ENCODE measurements at regions not wholly inside any gene's neighbourhood (a gene's known extent, or its start where the extent isn't known, plus 50 kb on each side); places are given as distances from the start of the nearest gene placed in this dataset.
"Not testable (repeated sequence)": the region's sequence is repeated elsewhere in the genome, so short reads cannot be mapped to it uniquely, and the experiment has no call there.

DNA sequence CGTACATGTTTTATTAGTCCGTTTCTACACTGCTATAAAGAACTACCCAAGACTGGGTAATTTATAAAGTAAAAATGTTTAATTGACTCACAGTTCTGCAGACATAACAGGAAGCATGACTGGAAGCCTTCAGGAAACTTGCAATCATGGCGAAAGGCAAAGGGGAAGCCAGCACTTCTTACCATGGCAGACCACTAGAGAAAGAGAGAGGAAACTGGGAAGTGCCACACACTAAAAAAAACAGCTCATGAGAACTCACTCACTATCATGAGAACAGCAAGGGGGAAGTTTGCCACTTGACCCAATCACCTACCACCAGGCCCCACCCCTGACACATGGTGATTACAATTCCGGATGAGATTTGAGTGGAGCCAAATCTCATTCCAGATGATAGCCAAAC is 466.2 kb downstream of the IRS1 start:
- DNase-seq (ENCODE audit: low read depth), result peak; percentile 12

DNA sequence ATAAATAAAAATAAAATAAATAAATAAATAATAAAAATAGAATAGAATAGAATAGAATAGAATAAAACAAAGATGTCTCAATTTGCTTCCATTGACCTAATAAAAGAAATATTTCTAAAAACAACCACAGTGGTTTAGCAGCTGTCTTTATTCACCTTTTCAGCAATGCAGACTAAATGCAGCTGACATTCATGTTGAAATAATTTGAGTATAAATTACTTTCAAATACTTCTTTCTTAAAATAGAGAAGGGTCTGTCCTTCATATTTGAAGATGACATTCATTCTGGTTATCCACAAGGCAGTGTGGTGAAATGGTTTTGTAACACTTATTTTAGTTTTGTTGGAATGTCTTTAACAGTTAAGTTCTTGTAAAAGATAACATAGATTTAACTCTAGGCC is 469.4 kb downstream of the IRS1 start:
- no peak for DNase-seq (ENCODE audit: low read depth)

DNA sequence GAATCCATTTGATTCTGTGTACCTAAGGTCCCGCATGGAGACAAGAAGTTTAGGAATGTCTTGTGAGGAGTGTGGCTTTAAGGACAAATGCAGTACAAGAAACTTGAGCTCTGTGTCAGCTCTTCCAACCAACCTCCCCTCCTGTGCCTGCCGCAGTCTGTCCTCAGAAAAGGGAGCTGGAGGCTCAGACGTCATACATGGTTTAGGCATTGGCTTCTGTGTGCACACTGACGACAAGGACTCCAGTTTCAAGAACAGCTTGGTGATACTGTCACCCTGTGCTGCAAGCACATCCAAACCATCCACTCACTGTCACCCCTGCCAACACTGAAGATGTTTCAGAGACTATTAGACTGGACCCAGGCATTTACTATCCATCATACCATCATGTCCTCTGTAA is 470.4 kb downstream of the IRS1 start:
- no peak for DNase-seq (ENCODE audit: low read depth)

DNA sequence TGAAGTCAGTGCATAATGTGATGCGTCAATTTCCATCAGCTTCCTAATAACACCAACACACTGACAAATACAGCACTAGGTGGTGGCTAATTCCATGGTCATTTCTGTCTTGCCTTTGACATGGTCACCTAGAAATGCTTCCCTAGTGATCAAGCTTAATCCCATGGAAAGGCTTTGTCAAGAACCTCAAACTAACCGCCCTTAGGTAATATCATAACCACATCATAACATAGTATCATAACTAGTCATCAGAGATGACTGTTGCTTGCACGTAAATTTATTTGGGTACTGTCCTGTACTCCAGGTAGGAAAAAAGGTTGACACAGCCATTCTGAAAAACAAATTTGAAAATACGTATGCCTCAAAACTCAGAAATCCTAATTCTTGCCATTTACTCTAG is 471.8 kb downstream of the IRS1 start:
- no peak for DNase-seq (ENCODE audit: low read depth)

DNA sequence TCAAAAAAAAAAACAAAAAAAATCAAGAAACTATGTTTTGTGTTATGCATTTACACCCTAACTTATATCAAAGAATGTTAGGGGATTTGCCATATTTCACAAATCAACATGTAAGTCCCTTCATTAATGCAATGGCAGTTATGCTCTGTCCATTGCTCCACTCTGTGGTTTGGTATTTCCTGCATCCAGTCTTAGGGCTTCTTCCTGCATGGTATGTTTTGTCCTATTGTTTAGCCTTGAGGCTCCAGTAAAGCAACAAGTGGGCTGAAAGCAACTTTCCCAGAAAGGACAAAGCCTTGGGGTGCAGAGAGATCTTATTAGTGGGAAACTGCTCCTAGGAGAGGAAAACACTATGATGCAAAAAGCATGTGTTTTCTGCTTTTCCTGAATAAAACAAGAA is 474.1 kb downstream of the IRS1 start:
- no peak for DNase-seq (ENCODE audit: low read depth)

DNA sequence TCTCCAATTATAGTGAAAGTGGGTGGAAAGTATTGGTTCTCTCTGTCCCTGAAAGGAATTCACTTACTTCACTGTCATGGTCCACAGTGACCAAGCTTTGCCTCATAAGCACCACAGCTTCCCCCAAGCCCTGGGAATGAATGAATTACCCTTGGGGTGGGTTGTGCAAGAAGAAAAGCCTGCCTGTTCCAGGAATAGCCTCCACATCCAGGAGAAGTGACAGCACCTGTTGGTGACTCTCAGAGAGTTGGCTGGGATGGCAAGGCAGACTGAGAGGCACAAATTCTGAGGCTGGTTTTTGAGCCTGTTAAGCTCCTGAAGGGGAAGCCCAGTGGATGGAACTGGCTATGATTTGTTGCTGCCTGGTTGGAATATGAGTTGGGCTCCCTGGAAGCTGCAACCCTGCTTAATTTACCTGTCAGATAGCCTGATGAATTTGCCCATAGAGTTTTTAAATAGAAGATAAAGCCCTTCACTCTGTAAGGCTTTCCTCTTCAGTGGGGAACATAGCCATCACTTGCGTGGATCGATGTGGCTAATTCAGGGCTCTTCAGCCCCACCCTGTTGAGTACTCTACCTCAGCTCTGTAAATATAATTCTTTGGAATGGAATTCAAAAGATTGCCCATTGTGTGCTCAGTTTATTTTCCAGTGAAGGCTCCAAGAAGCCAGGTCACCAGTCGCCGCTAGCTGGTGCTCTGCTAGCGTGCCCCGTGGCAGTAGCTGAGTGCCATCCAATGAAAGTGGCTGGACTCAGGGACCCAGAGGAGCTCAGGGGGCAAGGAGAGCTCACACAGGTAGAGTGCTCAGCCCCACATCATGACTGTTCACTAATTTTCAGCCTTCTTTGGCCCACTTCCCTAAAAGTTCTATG is 479.3 kb downstream of the IRS1 start:
- DNase-seq (ENCODE audit: low read depth), result no peak

DNA sequence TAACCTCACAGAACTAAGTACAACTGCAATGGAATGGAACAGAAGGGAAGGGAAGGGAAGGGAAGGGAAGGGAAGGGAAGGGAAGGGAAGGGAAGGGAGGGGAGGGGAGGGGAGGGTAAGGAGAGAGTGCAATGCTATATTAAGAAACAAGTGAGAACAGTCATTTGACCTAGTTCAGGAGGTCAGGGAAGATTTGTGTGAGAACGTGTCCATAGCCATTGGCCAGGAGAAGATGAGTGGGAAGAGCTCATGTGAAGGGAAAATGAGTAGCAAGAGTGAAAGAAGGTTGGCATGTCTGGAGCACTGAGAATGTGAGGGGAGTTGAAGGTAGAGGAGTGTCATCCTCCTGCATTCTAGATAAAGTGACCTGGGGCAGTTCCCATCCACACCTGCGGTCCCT is 481.6 kb downstream of the IRS1 start:
- DNase-seq (ENCODE audit: low read depth), result no peak

DNA sequence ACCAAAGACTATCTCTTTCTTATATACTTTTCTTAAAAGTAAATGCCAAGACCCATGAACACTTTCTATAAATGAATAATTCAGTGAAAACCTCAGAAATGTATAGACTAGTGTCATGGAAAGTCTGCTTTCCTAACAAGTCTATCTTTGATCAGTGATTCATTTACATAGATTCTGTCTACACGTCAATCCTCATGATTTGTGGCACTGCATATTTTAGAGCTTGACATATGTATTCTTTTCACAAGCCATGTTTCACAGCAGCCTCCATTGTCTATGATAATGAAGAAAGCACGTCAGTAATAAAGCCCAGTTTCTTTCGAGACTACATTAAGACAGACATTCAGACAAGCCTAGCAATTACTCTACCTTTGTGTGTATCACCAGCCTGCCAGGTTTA is 486.6 kb downstream of the IRS1 start:
- DNase-seq (ENCODE audit: low read depth), result no peak

DNA sequence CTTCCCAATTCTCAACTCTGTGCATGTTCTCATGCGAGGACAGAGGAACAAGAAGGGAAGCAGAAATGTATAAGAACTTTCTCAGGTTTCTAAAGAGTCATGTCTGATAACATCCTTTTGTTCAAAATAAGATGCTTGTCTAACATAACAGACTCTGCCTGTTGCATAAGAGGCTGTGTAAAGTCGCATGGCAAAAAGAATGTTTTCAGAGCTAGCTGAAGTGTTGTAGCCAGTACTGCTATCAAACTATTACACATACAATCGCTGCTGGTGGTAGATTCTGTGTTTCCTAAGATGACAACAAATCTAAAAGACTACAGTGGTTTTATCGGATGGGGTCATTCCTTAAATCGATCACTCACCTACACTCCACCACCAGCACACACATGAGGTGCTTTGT is 487.5 kb downstream of the IRS1 start:
- DNase-seq (ENCODE audit: low read depth), result no peak

DNA sequence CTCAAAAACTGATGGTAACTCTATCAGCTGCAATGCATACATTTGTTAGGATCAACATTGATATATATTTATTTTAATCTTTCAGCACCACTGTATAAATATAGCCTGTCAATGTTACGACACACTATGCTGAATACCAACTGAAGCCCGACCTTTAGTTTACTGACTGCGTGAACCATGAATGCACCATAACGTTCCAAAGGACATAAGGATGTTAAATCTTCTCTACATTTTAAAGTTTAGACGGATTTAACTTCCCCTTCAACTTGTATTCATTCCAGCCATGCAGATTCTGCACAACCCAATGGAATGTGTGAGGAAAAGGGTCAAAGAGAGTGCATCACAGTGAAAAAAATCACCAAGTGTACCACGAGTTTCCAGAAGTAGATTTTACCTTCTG is 489.5 kb downstream of the IRS1 start:
- no peak for DNase-seq (ENCODE audit: low read depth)

DNA sequence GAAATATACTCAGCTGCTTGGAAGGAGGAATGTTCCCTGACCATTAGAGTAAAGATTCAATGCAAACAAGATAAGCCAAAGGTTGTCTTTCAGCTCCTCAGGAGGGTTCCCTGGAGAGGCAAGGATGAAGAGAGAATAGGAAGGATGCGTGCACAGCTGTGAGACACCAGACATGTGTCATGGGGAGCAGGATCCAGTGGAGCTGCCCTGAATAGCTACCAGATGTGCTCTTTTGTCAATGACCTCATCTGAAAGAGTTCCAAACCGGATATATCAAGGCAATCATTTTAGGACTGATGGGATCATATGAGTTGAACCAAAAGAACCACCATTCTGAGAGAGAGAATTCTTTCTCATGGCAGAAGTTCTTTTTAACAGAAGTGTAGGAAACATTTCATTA is 490.6 kb downstream of the IRS1 start:
- DNase-seq (ENCODE audit: low read depth), result peak; percentile 55

DNA sequence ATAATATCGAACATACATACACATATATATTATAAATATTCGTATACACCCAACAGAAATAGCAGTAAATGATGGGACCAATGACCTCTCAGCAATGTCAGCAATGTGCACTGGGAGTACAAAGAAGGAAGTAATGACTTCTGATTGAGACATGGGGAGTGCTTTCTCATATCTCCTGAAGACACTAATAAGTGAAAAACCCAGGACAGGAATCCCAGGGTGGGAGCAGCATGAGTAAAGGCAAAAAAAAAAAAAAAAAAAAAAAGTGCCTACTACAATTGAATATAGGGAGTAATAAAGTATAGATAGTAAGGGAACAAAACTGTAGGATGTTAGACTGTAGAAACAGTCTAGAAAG is 491.3 kb downstream of the IRS1 start:
- DNase-seq (ENCODE audit: low read depth), result no peak

DNA sequence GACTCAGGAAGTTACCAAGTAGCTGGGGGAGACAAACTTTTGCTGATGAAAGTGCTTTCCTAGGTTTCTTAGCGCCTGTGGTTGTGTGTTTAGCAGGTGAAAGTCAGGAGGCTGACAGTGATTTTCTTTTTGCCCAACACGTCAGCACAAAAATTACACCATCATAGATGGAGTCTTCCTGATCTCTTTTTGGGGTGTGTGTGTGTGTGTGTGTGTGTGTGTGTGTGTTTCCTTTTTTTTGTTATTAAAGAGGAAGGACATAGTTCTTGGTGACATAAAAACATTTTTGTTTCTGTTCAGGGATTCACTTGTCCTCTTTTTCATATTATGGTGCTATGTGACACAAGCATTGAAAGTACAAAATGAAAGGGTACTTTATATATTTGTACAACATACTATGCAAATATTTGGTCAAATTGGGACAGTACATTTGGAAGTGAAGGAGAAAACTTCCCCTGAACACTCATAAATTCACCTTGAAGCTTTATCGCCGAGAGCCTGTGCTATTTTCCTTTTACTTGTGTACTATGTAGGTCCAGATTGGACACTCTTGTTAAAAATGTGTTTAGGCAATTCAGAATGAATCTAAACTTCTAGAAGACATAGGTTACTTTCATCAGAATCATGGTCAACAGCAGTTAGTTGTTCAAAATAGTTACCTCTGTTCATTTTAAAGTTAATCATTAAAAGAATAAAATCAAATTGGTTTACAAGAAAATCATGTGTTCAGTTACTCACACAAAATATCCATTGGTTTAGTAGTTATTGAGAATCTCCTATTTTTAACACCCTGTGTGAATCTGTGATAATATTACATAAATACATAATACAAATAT is 491.9 kb downstream of the IRS1 start:
- DNase-seq (ENCODE audit: low read depth), result no peak

DNA sequence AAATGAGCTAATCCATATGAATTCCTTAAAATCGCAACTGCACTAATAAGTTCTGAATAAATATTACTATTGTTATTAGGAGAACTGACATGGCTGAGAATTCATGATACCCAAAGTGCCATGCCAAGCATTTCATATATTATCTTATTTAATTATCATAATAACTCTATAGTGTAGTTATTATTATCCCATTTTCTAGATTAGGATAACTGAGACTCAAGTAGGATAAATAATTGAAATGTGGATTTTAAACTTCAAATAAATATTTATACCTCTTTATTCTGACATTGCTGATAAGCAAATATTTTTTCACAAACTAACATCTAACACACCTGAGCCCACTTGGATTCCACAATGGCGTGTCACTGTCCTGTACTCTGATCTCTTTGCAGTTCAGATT is 492.7 kb downstream of the IRS1 start:
- DNase-seq (ENCODE audit: low read depth), result no peak

DNA sequence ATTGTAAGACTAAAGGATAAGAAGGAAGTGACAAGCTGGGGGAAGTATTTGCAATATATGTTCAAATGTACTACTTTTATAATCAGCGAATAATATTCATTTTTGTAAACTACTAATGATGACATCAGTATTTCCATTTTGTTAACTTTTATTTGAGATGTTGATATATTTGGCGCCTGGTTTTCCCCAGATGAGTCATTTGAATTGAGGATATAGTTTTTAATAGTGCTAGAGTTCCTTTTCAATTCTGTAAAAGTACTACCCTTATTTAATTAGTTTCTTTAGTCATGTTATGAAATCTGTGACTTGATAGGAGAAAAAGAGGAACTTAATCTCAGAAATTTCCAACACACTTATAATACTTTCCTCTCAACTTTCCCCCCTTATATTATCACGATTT is 495.3 kb downstream of the IRS1 start:
- DNase-seq (ENCODE audit: low read depth), result no peak

DNA sequence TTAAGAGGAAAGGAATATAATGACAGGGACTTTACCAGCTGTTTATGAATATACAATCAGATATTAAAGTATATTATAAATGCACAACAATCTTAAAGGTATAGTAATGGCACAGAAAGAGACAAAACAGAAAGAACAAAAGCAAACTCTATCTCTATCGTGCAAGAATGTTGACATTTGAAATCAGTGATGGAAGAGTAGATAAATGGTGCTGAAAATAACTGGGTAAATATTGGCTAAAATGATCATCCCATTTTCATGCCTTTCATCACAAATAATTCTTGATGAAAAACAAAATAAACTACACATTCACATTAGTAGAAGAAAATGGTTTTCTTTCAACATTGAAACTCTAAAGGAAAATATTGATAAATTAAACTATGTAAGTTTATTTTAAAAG is 495.9 kb downstream of the IRS1 start:
- no peak for DNase-seq (ENCODE audit: low read depth)

DNA sequence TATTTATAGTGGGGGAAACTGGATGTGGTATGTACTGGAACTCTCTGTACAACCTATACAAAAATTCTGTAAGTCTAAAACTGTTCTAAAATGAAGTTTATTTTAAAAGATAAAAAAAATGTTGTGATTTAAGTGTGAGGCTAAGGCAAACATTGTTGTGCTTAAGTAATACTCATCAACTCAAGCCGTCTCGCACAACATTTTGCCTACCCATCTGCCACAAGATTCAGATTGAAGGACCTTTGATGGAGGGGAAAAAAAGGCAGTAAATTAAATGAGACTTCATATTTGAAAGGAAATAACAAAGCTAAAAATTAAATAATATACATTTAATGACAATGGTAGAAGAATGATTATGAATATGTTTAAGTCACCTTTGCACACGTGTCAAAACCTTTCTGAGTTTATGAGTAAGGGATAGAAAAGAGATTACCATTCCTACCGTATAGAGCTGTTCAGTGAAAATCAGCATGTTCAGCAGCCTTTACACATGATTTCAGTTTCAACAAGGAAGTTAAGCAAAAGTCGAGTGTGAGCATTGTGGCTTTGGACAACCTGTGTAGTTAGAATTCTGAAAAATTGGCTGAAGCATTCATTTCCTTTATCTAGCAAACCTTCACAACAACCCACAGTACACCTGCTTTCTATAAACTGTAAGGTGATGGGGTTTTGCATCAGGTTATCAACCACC is 499.3 kb downstream of the IRS1 start:
- no peak for DNase-seq (ENCODE audit: low read depth)

DNA sequence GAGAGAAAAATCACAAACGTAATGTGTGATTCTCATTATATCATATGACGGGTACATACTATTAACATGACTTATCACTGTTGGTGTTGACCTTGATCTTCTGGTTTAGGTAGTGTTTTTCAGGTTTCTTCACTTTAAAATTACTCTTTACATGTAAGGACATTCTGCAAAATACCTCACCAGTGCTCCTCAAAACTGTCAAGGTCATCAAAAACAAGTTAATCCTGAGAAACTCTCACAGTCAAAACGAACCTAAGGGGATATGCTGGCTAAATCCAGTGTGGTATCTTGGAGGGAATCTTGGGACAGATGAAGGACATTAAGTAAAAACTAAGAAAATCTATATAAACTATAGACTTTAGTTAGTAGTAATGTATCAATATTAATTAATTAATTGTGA is 499.8 kb downstream of the IRS1 start:
- no peak for DNase-seq (ENCODE audit: low read depth)

DNA sequence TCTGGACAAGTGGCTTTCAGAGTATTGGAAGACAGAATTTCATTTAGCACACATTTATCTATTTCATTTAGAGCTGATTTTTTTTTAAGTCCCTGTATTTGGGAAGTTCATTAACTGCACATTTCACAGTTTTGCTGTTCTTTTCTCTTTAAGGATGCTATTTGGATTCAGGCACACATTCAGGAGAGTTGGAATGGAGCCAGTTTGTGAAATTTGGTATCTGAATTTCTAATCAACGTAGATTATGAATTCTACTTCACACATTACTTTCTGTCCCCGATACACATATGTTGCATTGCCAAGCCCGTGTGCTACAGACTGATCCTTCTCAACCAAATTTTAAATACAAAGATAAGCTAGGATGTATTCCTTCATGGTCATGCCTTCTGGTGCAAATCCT is 503.9 kb downstream of the IRS1 start:
- no peak for DNase-seq (ENCODE audit: low read depth)

DNA sequence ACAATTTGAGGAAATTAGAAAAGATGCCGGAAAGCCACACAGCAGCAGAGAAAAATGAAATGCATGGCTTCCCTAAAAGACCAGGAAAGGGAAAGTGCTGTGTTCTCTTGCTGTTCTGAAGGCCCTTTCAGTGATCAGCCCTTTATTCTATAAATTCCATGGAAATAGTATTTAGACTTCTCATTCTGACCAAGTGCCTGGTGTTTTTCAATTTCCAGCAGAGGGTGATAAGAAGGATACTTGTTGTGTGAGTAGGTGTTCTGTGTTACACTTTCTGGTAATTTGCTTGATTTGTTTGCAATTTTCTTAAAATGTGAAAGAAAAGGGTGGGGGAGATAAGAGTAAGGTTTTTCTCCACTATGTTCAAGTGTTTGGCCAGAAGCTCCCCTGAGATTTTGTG is 504.5 kb downstream of the IRS1 start:
- DNase-seq (ENCODE audit: low read depth), result no peak

DNA sequence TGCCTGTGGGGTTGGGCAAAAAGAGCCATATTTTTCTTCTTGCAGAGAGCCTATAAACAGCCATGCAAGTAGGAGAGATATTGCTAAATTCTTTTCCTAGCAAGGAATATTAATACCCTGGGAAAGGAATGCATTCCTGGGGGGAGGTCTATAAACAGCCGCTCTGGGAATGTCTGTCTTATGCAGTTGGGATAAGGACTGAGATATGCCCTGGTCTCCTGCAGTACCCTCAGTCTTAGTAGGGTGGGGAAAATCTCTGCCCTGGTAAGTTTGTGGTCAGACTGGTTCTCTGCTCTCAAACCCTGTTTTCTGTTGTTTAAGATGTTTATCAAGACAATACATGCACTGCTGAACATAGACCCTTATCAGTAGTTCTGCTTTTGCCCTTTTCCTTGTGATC is 508.3 kb downstream of the IRS1 start:
- DNase-seq (ENCODE audit: low read depth), result not testable (repeated sequence)

DNA sequence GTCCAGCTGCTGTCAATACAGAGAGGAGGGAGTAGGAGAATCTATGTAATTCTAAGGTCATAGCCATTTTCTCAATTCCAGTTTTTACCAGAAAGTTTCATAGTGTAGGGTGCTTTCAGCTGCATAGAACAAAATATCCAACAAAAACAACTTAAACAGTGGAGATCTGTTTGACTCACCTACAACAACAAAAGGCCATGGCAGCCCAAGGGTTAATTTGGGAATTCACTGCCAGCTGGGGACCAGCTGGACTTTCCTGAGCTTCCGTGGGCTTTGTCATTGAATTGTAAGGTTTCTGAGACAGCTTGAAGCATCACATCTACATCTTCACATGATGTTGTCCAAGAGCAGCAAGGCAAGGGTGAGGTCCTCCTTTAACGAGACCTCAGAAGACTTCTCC is 512.7 kb downstream of the IRS1 start:
- DNase-seq (ENCODE audit: low read depth), result no peak

DNA sequence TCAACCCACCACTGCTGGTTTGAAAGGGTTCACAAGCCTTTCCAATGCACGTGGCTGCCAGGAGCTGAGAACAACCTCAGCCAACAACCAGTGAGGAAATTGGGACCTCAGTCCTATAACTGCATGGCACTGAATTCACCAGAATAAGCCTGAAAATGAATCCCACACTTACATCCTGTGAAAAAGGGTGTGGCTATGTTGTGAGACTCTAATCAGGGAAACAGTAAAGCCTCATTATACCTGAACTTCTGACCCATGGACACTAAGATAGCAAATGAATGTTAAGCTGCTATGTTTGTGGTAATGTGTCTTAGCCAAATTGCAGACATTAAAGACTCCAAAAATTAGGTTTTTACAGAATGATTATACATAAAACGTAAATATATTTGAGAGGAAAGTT is 515.8 kb downstream of the IRS1 start:
- no peak for DNase-seq (ENCODE audit: low read depth)

Data from Daoy (cell line).